ENCODE measurements at regions not wholly inside any gene's neighbourhood (a gene's known extent, or its start where the extent isn't known, plus 50 kb on each side); places are given as distances from the start of the nearest gene placed in this dataset.

GRCh38 chr21:35142036-35142815 lies 93.1 kb upstream of the RUNX1 start:
- no peak for DNase-seq

- DNase-seq: no peak
These were observed 90.2 kb upstream of the RUNX1 start for GRCh38 chr21:35139382-35139715.

- no peak for DNase-seq
These were observed 89.7 kb upstream of the RUNX1 start for GRCh38 chr21:35138665-35139381.

GRCh38 chr21:35136586-35137219 lies 87.6 kb upstream of the RUNX1 start:
- DNase-seq: no peak

- DNase-seq: no peak
These were observed 87.0 kb upstream of the RUNX1 start for GRCh38 chr21:35136106-35136505.

GRCh38 chr21:35135481-35135880 lies 86.4 kb upstream of the RUNX1 start:
- no peak for DNase-seq

- DNase-seq: no peak
These were observed 85.2 kb upstream of the RUNX1 start for GRCh38 chr21:35134309-35134708.

GRCh38 chr21:35128536-35128935 lies 79.4 kb upstream of the RUNX1 start:
- no peak for DNase-seq

- no peak for DNase-seq
These were observed 78.7 kb upstream of the RUNX1 start for GRCh38 chr21:35127851-35128250.

- no peak for DNase-seq
These were observed 77.9 kb upstream of the RUNX1 start for GRCh38 chr21:35127026-35127425.

- no peak for DNase-seq
These were observed 71.6 kb upstream of the RUNX1 start for GRCh38 chr21:35120631-35121180.

- no peak for DNase-seq
These were observed 70.5 kb upstream of the RUNX1 start for GRCh38 chr21:35119501-35120047.

- no peak for DNase-seq
These were observed 67.7 kb upstream of the RUNX1 start for GRCh38 chr21:35116777-35117176.

- peak; percentile 7 to 19 for DNase-seq
These were observed 64.0 kb upstream of the RUNX1 start for GRCh38 chr21:35113064-35113463.

GRCh38 chr21:35111321-35111930 lies 62.3 kb upstream of the RUNX1 start:
- no peak for DNase-seq

GRCh38 chr21:35108887-35109286 lies 59.8 kb upstream of the RUNX1 start:
- DNase-seq: no peak

- DNase-seq: no peak
These were observed 58.4 kb upstream of the RUNX1 start for GRCh38 chr21:35107520-35107919.

GRCh38 chr21:35106246-35106835 lies 57.2 kb upstream of the RUNX1 start:
- DNase-seq: no peak

- DNase-seq: peak; percentile 98 to 99
These were observed 53.6 kb upstream of the RUNX1 start for GRCh38 chr21:35102488-35103371.

GRCh38 chr21:35100349-35100811 lies 51.3 kb upstream of the RUNX1 start:
- DNase-seq: no peak

GRCh38 chr21:35099310-35099709 lies 50.2 kb upstream of the RUNX1 start:
- DNase-seq: no peak

Measured in Kasumi-1 (cell line).